GM23338 (cell line): ENCODE measurements at regions not wholly inside any gene's neighbourhood (a gene's known extent, or its start where the extent isn't known, plus 50 kb on each side); places are given as distances from the start of the nearest gene placed in this dataset. TPM values are rescaled to one million over a fixed set of nuclear protein-coding genes. Genes with fewer than 3 reads are reported as not detected.

Experiments
- small RNA-seq: library from RNA; depleted of rRNA; stranded (forward); fragments of <200 nt; gene quantifications from one replicate; pipeline ENCODE3, GENCODE V24; 2014; ENCODE audit warnings: low replicate concordance

Small RNAs in the stretch of these regions (small RNA-seq; reads per million reads assigned to genes)
- gene RF00019 (not detected), gene RNU1-119P (not detected)
